Small intestine (tissue), 7 donors: ENCODE measurements at regions not wholly inside any gene's neighbourhood (a gene's known extent, or its start where the extent isn't known, plus 50 kb on each side); places are given as distances from the start of the nearest gene placed in this dataset.
A peak's percentile ranks its signal among the peaks of the same experiment; 100 is the strongest.

ENCODE experiments used
- DNase-seq, 2 donors: peaks; one replicate each; pipeline versions ENCODE4 v3.0.0 to v3.0.0-alpha.2; 2013
- FAIRE-seq: peaks from 2 replicates; lab custom pipeline; 2012; peaks lifted over from hg19 to GRCh38; lab: Jason Lieb, UNC
- H3K27ac ChIP-seq, 3 donors: one replicate each; pipeline ENCODE4 v1.5.1; 2013; ENCODE audit warnings: low read length in 2 of 3, mild to moderate bottlenecking in 2 of 3, control low read depth in 1 of 3, inconsistent platforms in 1 of 3, low read depth in 1 of 3, moderate library complexity in 1 of 3
- H3K27me3 ChIP-seq, 3 donors: one replicate each; pipeline ENCODE4 v1.6.1; 2013; ENCODE audit warnings: low read length in 3 of 3, inconsistent platforms in 1 of 3; ENCODE audit not compliant: control insufficient read depth in 3 of 3, insufficient read depth in 3 of 3
- H3K36me3 ChIP-seq, 3 donors: one replicate each; pipeline ENCODE4 v1.6.1; 2013; ENCODE audit warnings: low read length in 3 of 3, inconsistent platforms in 1 of 3, low read depth in 1 of 3, mild to moderate bottlenecking in 1 of 3, moderate library complexity in 1 of 3; ENCODE audit not compliant: control insufficient read depth in 3 of 3, insufficient read depth in 2 of 3
- H3K4me1 ChIP-seq, 3 donors: one replicate each; pipeline ENCODE4 v1.6.1; 2013; ENCODE audit warnings: low read length in 2 of 3, inconsistent platforms in 1 of 3, low read depth in 1 of 3, mild to moderate bottlenecking in 1 of 3, moderate library complexity in 1 of 3; ENCODE audit not compliant: control insufficient read depth in 3 of 3, insufficient read depth in 2 of 3
- H3K4me3 ChIP-seq, 3 donors: one replicate each; pipeline ENCODE4 v1.5.1; 2013; ENCODE audit warnings: low read length in 3 of 3, control low read depth in 1 of 3, inconsistent platforms in 1 of 3, low read depth in 1 of 3, mild to moderate bottlenecking in 1 of 3, moderate library complexity in 1 of 3
- H3K9me3 ChIP-seq, 2 donors: one replicate each; pipeline ENCODE4 v1.6.1; 2013; ENCODE audit warnings: low read depth in 1 of 2, low read length in 1 of 2; ENCODE audit not compliant: control insufficient read depth in 2 of 2, insufficient read depth in 1 of 2
- WGBS, 3 donors: extraction: QIAGEN DNeasy Blood & Tissue Kit; methylation state at CpG; one replicate each; pipeline ENCODE4 v1.1.7; 2013; 5-methylcytosine and 5-hydroxymethylcytosine counted together
- donor health status: healthy with polysubstance abuse.
- donor health status: control.
- donor health status: control.
- donor health status: Bipolar disorder and iron deficiency.
- donor health status: healthy.

DNA sequence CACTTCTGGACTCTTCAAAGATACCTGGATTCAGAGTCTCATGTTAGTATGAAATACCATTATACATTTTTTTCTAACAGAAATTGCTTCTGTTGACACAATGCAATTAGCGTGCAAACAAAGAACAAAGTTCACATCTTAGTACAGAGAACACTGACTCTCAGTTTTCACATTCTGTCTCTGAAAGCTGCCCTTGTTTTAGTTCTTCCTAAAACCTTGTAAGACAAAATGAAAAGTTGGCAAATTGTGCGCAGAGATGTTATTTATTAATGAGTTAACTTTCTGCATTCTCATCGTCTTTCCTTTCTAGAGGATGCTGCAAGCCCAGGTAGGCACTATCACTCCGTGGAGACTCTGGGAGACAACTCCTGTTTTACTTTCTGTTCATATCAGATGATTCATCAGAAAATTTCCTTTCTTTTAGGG lies 377.3 kb upstream of the POU3F3 start:
- Histone ChIP-seq H3K4me3 (peak overlapping the region in 2 of 3 donors; percentile 27 to 44), H3K27me3 (no peaks in the 10 kb centered on the region), H3K36me3 (no peaks in the 10 kb centered on the region), H3K4me1 (peaks cover 0 to 4% (median 2%) of the 10 kb centered on the region in 3 donors), H3K27ac (no peak overlapping the region), H3K9me3 (no peaks in the 10 kb centered on the region)
- DNase-seq (peak; percentile 45 to 56), FAIRE-seq (no peak)
- 13 to 55% (median 31%) methylated on average over 4 of the region's 4 CpGs for WGBS, 3 donors

DNA sequence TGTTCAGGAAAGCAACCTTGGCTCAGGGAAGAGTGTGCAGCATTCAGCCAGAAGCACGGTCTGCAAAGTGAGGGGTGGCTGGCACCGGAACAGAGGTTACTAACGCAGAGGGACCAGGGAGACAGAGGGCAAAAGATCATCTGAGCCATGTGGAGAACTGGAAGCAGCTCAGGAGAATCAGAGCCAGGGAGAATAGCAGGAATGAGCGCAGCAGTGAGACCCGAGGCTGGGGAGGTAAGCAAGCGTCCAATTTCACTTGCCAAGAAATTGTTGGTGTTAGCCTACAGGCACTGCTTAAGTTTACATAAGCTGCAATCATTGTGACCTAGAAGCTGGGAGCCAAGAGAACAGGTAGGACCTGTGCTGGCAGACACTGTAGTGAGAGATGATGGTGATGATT lies 372.6 kb upstream of the POU3F3 start:
- Histone ChIP-seq H3K27me3 (peaks cover 0 to 2% (median 0%) of the 10 kb centered on the region in 3 donors), H3K4me3 (no peak overlapping the region), H3K9me3 (no peaks in the 10 kb centered on the region), H3K36me3 (no peaks in the 10 kb centered on the region), H3K4me1 (peaks cover 0 to 4% (median 0%) of the 10 kb centered on the region in 3 donors), H3K27ac (no peak overlapping the region)
- DNase-seq (no peak), FAIRE-seq (no peak)
- WGBS, 3 donors = 45 to 80% (median 61%) methylated on average over 6 of the region's 6 CpGs

DNA sequence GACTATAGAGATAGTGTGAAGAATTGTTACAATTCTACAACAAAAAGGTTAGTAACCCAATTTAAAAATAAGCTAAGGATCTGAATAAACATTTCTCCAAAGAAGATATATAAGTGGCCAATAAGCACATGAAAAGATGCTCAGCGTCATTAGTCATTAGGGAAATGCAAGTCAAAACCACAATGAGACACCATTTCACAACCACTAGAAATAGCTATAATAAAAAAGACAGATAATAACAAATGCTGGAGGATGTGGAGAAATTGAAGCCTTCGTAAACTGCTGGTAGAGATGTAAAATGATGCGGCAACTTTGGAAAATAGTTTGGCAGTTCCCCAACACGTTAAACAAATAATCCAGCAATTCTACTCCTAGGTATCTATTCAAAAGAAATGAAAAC lies 366.5 kb upstream of the POU3F3 start:
- peaks cover 0 to 1% of the 10 kb centered on the region in 2 donors for H3K9me3 ChIP-seq
- no peak for DNase-seq
- no peaks in the 10 kb centered on the region for H3K36me3 ChIP-seq
- no peak for FAIRE-seq
- H3K27ac ChIP-seq = no peak overlapping the region
- H3K4me1 ChIP-seq = no peaks in the 10 kb centered on the region
- WGBS, 3 donors = 71 to 88% (median 75%) methylated on average over 4 of the region's 4 CpGs
- peaks cover 0 to 4% (median 0%) of the 10 kb centered on the region in 3 donors for H3K27me3 ChIP-seq
- no peak overlapping the region for H3K4me3 ChIP-seq

DNA sequence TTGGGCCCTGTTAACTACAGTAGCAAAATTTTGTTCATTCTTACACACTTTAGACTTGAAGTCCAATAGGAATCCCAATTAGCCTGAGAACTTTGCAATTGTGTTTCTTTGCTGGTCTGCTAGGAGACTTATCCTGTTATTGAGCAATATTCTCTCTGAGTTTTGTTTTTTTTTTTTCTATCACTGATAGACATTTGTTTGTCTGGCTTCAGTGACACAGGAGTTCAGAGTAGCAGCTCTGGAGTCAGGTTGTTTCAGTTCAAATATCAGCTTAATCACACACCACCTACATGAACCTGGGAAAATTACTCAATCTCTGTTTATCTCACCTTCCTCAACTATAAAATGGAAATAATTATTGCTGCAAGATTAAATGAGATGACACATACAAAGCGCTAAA lies 360.2 kb upstream of the POU3F3 start:
- WGBS, 3 donors = 44 to 80% (median 45%) methylated on average over 1 of the region's 1 CpG

DNA sequence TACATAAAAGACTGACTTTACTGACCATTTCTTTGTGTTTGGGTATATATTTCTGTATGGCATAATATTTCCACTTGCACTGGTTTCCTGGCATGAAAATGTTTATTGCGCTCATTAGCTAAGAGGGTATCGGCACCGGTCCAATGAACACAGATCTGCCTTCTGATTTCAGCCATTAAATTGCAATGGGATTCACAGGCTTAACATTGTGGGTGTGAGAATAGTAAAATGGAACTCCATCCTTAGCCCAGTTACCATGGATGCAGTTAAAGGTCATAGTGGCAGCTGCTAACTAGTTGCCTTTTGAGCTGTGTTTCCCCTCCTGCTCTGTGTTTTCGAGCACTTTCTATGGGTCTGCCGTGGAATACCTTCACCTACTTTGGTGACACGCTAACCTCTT lies 352.6 kb upstream of the POU3F3 start:
- DNase-seq (no peak), FAIRE-seq (no peak)
- 70 to 87% (median 75%) methylated on average over 6 of the region's 6 CpGs for WGBS, 3 donors
- no peaks in the 10 kb centered on the region for H3K4me1 ChIP-seq
- H3K9me3 ChIP-seq = no peaks in the 10 kb centered on the region
- H3K27me3 ChIP-seq = peaks cover 0 to 3% (median 0%) of the 10 kb centered on the region in 3 donors
- H3K36me3 ChIP-seq = no peaks in the 10 kb centered on the region
- H3K4me3 ChIP-seq = no peak overlapping the region
- no peak overlapping the region for H3K27ac ChIP-seq

More for the DNA sequence above, 360.2 kb upstream of the POU3F3 start:
- Histone ChIP-seq H3K4me3 (no peak overlapping the region), H3K9me3 (peaks cover 0 to 1% of the 10 kb centered on the region in 2 donors), H3K4me1 (no peaks in the 10 kb centered on the region), H3K27me3 (no peaks in the 10 kb centered on the region), H3K36me3 (no peaks in the 10 kb centered on the region), H3K27ac (no peak overlapping the region)
- DNase-seq (peak in 1 of 2 donors; percentile 42), FAIRE-seq (no peak)

DNA sequence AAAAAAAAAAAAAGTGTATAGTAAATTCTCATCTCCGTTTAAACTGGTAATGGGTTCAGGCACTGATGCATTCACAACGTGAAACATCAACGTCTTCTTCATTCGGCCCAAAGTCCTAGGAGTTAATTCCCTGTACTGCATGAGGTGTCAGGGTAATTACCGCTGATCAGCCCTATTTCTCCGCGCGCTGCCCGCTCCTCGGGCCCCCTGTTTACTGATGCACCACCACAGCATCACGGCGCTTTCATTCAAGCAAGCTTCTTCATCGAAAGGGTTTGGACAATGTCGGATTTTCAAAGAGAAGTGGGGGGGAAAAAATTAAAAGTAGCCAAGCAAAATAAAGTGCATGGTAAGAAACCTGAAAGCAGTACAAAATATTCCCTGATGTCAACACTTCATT lies 352.0 kb upstream of the POU3F3 start:
- Histone ChIP-seq H3K36me3 (no peaks in the 10 kb centered on the region), H3K27ac (no peak overlapping the region), H3K4me1 (no peaks in the 10 kb centered on the region), H3K9me3 (no peaks in the 10 kb centered on the region), H3K27me3 (peaks cover 0 to 3% (median 0%) of the 10 kb centered on the region in 3 donors), H3K4me3 (no peak overlapping the region)
- FAIRE-seq (no peak), DNase-seq (no peak)
- 92% methylated on average over 14 of the region's 14 CpGs for WGBS, 3 donors

DNA sequence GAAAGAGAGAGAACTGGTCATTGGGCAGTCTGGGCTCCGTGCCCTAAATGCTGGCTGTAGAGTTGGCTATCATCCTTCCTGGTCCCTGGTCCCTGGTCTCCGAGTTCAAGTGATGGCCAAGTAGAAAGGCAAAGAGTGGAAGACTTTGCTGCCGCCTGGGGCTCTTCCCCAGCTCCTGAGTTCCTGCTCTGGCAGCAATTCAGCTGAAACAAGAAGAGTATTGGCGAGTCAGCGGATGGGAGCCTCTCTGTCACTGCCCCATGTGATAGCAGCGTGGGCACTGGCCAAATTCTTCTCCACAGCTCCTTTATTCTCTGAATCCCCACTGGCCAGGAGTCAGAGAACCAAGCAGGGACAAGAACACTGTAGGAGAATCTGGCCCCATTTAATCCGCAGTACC lies 351.0 kb upstream of the POU3F3 start:
- WGBS, 3 donors = 64 to 80% (median 67%) methylated on average over 7 of the region's 7 CpGs
- FAIRE-seq (no peak), DNase-seq (no peak)
- H3K9me3 ChIP-seq = no peaks in the 10 kb centered on the region
- no peaks in the 10 kb centered on the region for H3K36me3 ChIP-seq
- no peak overlapping the region for H3K4me3 ChIP-seq
- H3K27ac ChIP-seq = no peak overlapping the region
- H3K27me3 ChIP-seq = peaks cover 0 to 3% (median 0%) of the 10 kb centered on the region in 3 donors
- no peaks in the 10 kb centered on the region for H3K4me1 ChIP-seq

DNA sequence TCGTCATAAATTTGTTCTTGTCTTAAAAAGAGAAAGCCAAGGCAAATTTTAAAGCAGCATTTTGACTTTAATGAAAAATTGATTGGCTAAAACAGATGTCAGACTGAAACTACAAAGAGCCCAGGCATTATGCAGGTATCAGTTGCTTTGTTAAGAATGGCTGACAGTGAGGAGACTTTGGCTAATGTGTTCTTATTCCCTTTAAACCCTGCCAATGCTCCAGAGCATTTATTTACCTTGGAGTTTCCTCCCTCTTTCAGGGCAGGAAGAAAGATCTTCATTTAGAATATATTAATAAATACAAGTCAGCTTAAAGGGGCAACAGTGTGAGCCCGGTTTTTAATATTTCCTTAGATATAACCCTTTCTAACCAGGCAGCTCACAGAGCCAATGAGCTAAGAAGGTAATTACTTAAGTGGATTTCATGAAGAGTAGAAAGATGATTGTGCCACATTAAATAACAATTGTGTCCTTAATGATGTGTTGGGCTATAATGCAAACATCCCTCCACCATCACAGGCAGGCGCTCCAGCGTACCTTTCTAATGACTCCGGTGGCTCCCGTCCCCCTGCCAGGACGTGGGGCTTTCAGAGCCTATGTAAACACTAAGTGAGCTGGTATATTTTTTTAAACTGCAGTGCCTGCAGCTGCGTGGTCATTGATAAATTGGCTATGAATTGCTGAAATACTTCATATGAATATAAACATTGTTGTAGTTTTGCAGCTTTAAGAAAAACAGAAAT lies 349.4 kb upstream of the POU3F3 start:
- Histone ChIP-seq H3K9me3 (no peaks in the 10 kb centered on the region), H3K27ac (no peak overlapping the region), H3K4me3 (no peak overlapping the region), H3K27me3 (peaks cover 0 to 3% (median 0%) of the 10 kb centered on the region in 3 donors), H3K4me1 (no peaks in the 10 kb centered on the region), H3K36me3 (no peaks in the 10 kb centered on the region)
- 35 to 57% (median 49%) methylated on average over 8 of the region's 8 CpGs for WGBS, 3 donors
- FAIRE-seq = no peak
- no peak for DNase-seq
